ENCODE measurements at regions not wholly inside any gene's neighbourhood (a gene's known extent, or its start where the extent isn't known, plus 50 kb on each side); places are given as distances from the start of the nearest gene placed in this dataset.
A peak's percentile ranks its signal among the peaks of the same experiment; 100 is the strongest.

GRCh38 chr14:96931751-96932150, 134.6 kb downstream of the VRK1 start:
- no peak for DNase-seq

DNA sequence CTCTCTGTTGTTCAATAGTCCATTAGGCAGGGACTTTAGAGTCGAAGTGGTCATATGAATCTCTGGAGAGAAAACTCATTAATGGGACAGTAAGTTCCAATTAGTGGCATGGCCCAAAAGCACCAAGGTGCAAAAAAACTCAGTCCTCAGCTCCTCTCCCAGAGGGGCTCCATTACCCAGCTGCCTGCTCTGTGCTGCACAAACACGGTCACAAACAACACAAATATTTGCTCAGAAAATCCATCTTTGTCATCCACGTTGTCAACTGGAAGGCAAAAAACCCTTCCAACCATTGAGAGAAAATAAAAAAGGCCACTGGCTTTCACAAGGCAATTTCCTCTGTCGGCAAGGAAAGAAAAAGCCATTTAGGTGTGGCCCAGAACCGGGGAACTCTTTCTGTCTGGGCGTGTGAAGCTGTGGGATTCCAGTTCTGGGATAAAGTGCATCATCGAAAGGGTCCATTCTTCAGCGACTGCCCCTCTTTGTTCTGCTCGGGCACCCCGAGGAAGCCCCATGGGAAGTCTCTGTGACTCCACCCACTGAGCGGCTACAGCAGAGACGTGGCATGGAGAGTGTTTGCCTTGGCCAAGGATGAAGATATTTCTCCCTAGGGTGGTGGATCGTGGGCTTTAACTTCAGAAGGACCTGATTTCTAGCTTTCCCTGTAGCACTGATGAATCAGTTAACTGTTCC, 137.6 kb downstream of the VRK1 start:
- no peak for DNase-seq

DNA sequence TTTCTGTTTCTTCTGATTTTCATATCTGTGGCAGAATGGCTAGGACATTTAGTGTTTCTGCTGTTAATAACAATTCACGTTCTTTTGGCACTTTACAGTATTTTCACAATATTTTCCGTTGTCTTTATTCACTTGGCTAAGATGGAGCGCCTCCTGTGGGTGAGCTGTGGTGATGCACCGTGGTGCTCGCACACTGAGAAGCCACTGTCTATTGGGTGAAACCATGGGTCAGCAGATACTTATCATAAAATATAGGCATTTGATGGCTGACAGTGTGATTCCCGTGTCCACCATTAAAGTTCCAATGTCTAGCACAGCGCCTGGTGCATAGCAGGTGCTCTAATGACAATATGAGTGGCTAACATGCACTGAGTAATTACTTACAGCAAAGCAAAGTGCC, 141.8 kb downstream of the VRK1 start:
- peak; percentile 23 for DNase-seq

DNA sequence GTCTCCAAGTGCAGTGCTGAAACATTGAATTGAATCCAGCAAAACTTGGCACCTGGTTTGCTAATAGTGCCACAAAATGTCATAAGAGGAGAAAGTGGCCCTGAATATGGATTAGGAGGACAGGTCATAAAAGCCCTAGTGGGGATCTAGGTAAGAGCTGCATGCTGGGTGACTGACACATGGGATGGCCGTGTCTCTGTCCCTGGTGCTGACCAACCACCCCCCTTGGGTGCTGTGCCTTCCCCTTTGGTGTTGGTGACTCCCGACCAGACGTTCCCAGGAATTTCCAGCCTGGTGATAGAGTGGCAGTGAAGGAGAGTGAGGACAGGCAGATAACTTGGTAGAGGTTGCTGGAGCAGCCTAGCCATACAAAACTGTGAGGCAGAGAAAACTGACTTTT, 142.8 kb downstream of the VRK1 start:
- DNase-seq: peak; percentile 38

GRCh38 chr14:96944297-96944696, 147.1 kb downstream of the VRK1 start:
- no peak for DNase-seq

GRCh38 chr14:96945721-96946120, 148.5 kb downstream of the VRK1 start:
- DNase-seq: no peak

GRCh38 chr14:96949594-96949993, 152.4 kb downstream of the VRK1 start:
- DNase-seq: no peak

GRCh38 chr14:96951511-96951910, 154.3 kb downstream of the VRK1 start:
- no peak for DNase-seq

DNA sequence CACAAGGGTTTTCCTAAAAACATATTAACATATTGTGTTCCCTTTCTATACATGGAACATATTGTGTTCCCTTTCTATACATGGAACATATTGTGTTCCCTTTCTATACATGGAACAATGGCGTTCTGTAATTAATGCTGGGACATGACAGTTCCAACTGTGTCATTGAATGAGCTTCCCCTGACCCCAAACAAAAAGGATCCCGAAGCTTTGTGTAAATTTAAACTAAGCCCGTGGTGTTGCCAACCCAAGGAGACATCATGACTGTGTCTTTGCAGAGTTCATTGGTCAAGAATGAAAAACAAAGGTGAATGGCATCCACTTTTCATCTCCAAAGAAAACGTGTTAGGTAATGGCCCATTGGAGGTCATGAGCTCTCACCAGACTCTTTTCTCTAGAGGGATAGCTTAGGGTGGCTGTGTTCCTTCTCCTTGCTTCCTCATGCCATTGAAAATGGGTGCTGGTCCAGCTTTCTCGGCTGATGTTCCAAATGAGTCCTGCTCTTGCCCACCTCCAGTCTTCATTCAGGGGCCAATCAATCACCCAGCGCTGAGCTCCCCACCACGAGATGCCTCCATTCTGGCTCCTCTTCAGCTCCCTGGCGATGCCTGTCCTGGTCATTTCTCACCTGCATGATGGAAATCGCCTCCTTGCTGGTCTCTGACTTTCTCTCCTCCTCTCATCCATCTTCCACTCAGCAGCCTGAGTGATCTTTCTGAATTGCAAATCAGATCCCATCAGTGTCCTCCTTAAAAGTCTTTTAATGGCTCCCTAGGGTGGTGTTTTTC, 156.1 kb downstream of the VRK1 start:
- no peak for DNase-seq

GRCh38 chr14:96953875-96954185, 156.6 kb downstream of the VRK1 start:
- no peak for DNase-seq

DNA sequence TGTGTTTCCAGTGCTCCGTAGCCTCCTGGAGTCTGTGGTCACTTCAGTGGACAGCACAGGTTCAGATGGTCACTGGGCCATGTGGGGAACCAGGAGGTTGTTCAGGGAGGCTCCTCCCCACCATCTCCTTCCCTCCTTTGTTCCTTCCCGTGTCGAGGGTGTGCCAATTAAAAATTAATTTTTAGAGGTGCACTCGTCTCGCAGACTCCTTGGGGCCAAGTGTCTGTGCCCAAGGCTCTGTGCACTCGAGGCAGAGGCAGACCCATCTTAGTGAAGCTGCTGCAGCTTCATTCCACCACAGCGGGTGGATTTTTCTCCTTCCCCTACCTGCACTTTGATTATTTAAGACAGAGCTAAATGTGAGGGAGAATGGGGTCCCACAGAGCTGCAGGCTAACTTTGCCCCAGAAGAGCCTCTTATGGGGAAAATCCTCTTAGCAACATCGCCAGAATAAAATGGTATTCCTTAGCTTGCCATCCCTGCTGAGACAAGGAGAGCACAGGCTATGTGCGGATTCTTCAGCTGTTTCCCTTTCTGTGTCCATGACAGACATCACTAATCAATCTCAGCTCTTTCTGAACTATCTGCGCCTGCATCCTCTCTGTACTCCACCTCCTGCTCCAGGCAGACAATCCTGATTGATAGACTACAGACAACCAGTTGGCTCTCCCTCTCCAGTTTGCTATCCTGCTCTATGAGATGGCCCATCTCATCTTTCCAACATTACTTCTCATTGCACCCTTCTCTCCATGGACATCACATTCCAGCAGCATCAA, 159.5 kb downstream of the VRK1 start:
- DNase-seq: no peak

DNA sequence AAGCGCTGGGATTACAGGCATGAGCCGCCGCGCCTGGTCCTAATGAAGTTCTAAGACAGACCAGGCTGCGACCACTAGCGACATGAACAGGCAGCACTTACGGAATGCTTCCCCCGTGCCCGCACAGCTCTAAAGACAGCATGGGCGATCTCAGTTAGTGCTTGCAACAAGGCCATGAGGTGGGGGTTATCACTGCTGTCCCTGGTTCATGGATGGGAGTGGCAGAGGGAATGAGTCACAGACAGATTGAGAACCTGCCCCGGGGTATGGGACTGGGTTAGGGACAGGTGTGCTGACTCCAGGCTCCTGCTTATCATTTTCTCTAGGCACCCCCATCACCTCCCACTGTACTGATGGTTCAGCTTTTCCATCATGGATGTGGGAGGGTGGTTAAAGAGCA, 160.9 kb downstream of the VRK1 start:
- no peak for DNase-seq

DNA sequence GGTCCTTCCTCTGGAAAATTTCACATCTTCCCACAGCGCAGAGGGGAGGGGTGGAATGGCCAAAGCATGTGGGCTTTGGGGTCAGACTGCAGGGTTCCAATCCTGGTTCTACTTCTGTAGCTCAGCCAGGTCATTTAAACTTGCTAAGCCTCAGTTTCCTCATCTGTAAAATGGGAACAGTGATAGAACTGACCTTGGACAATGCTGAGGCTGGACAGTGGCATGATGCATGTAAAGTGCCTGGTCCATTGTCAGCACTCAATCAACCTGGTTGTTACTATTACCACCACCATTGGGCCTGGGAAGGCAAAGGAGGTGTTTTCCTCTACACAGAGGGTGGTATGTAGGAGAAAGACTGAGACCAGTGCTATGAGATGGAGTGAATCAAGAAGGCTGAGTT, 162.8 kb downstream of the VRK1 start:
- no peak for DNase-seq

DNA sequence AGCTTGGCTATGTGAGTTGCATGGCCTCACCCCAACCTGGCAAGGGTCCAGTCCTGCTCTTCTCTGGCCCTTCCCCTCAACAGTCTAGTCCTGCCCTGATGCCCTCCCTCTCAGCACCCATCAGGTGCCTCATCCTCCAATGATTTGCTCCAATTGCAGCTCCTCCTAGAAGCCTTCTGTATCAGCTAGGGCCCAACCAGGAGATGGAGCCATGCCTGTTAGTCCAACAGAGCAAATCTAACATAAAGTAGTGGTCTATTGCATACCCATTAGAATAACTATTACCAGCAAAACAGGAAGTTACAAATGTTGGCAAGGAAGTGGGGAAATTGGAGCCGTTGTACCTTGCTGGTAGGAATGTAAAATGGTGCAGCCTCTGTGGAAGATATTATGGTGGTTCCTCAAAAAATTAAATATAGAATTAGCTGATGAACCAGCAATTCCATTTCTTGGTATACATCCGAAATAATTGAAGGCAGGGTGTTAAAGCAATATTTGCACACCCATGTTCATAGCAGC, 163.5 kb downstream of the VRK1 start:
- DNase-seq: peak; percentile 10

DNA sequence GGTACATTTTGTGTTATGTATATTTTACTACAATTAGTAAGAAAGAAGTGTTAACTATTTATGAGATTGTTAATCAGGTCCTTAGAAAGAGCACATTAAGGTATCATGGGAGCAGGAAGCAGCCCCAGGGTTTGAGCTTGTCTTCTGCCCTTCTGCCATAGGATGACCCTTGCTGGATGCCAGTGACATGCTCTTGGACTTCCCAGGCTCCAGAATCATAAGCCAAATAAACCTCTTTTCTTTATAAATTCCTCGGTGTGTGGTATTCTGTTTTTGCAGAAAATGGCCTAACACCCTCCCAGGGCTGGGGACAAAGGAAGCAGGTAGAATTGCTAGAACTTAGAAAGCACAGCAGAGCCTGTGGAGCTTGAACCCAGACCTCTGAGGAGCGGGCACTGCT, 164.7 kb downstream of the VRK1 start:
- DNase-seq: no peak

GRCh38 chr14:96962337-96962736, 165.2 kb downstream of the VRK1 start:
- DNase-seq: peak; percentile 32

- no peak for DNase-seq
Measured at GRCh38 chr14:96964726-96965415, 167.7 kb downstream of the VRK1 start.

- no peak for DNase-seq
Measured at GRCh38 chr14:96965885-96966595, 168.9 kb downstream of the VRK1 start.

GRCh38 chr14:96975116-96975515, 177.9 kb downstream of the VRK1 start:
- DNase-seq: no peak

DNA sequence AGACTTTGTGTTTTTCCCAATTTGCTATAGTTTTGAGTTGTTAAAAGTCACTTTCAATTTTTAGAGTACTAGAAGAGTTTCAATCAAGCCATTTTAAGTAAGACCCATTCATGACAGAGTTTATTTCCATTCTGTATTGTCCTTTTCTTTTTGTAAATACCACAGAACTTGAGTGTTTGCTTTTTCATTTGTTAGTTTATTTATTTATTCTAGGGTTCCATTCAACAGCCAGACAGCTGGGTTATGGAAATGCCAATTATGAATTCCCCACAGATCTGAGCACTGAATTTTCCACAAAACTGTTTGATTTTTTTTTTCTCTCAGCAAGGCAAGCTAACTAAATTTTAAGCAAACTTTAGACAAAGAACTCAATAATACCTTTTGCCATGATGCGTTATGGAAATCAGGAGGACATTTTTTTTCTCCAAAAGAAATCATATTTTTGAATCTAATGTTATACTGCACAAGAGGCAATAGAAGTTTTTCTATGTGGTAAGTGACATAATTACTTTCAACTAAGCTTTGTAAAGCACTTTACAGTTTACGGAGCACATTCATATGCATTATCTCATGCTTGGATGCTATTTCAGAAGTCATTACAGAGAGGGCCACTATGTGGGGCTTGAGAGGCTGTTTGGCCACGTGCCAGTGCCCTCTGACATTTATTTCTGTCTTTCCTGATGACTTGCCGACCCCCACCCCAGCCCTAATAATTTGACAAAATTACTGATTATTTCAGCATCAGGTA, 181.5 kb downstream of the VRK1 start:
- DNase-seq: no peak

GRCh38 chr14:96979611-96980074, 182.5 kb downstream of the VRK1 start:
- DNase-seq: no peak

DNA sequence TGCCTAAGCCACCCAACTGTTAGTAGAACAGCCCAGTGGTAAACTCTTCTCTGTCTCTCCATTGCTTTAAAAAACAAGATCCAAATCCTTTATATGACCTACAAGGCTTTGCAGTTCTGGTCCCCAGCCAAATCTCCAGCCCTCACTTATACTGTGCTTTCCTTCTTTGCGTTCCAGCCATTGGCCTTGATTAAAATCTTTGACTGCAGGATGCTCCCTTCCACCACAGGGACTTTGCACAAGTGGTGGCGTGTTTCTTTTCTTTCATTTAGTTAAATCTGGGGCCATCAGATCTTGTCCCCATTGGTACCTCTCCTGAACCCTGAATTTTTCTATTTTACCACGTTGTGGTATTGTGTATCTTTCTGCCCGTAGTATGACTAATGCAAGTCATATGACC, 183.7 kb downstream of the VRK1 start:
- no peak for DNase-seq
